ENCODE measurements at regions not wholly inside any gene's neighbourhood (a gene's known extent, or its start where the extent isn't known, plus 50 kb on each side); places are given as distances from the start of the nearest gene placed in this dataset.

- no peak overlapping the region for H3K9ac ChIP-seq (ENCODE audit: control insufficient read depth, extremely low read depth, insufficient read depth, low read length)
- H2AFZ ChIP-seq (ENCODE audit: control insufficient read depth, low read length) = no peak overlapping the region
- TF ChIP-seq EZH2 (IDR thresholded peaks at IDR 0.05; ENCODE audit: low read length) (no peak), CTCF (optimal IDR thresholded peaks at IDR 0.05 in 1 of 3, IDR thresholded peaks at IDR 0.05 in 1 of 3, conservative IDR thresholded peaks at IDR 0.05 in 1 of 3; ENCODE audit: extremely low read depth in 1 of 3, insufficient read depth in 2 of 3, low read length in 3 of 3) (no peak)
- H4K20me1 ChIP-seq (ENCODE audit: control insufficient read depth, extremely low read depth, insufficient read depth, low read length) = no peaks in the 10 kb centered on the region
- no peaks in the 10 kb centered on the region for H3K4me1 ChIP-seq (ENCODE audit: control insufficient read depth, extremely low read depth, insufficient read depth, low read length)
- H3K27me3 ChIP-seq (ENCODE audit: control insufficient read depth, extremely low read depth, insufficient read depth, low read length) = no peaks in the 10 kb centered on the region
- no peak overlapping the region for H3K4me2 ChIP-seq (ENCODE audit: control insufficient read depth, extremely low read depth, insufficient read depth, low read depth, low read length)
- DNase-seq (ENCODE audit: low read depth, low spot score) (no peak), FAIRE-seq (no peak)
- dilution Hi-C loops (cut with MboI; ENCODE audit: extremely low pct_ligation_motif_present, low sequenced_read_pairs) = no loop called here
- H3K79me2 ChIP-seq (ENCODE audit: control insufficient read depth, insufficient read depth, low read length) = no peaks in the 10 kb centered on the region
- no peak overlapping the region for H3K27ac ChIP-seq (ENCODE audit: control insufficient read depth, insufficient read depth, low read length)
- no peak overlapping the region for H3K4me3 ChIP-seq (ENCODE audit: control insufficient read depth in 2 of 3, extremely low read depth in 1 of 3, insufficient read depth in 2 of 3, low read depth in 1 of 3, low read length in 3 of 3)
- H3K9me3 ChIP-seq (ENCODE audit: control insufficient read depth, low read depth, low read length) = peaks cover 4% of the 10 kb centered on the region
- no peaks in the 10 kb centered on the region for H3K9me1 ChIP-seq (ENCODE audit: control insufficient read depth, extremely low read depth, insufficient read depth, low read length)
- no peaks in the 10 kb centered on the region for H3K36me3 ChIP-seq (ENCODE audit: control insufficient read depth in 2 of 2, extremely low read depth in 1 of 2, insufficient read depth in 2 of 2, low read length in 2 of 2)
These were observed 189.5 kb upstream of the PPP1R26 start for GRCh38 chr9:135290086-135290485.

GRCh38 chr9:135290566-135290965 is 189.0 kb upstream of the PPP1R26 start:
- no peak overlapping the region for H2AFZ ChIP-seq (ENCODE audit: control insufficient read depth, low read length)
- no peak overlapping the region for H3K9ac ChIP-seq (ENCODE audit: control insufficient read depth, extremely low read depth, insufficient read depth, low read length)
- H3K9me1 ChIP-seq (ENCODE audit: control insufficient read depth, extremely low read depth, insufficient read depth, low read length) = no peaks in the 10 kb centered on the region
- no peaks in the 10 kb centered on the region for H3K79me2 ChIP-seq (ENCODE audit: control insufficient read depth, insufficient read depth, low read length)
- H3K27me3 ChIP-seq (ENCODE audit: control insufficient read depth, extremely low read depth, insufficient read depth, low read length) = no peaks in the 10 kb centered on the region
- no peak for DNase-seq (ENCODE audit: low read depth, low spot score)
- H3K4me1 ChIP-seq (ENCODE audit: control insufficient read depth, extremely low read depth, insufficient read depth, low read length) = no peaks in the 10 kb centered on the region
- no peak overlapping the region for H3K4me2 ChIP-seq (ENCODE audit: control insufficient read depth, extremely low read depth, insufficient read depth, low read depth, low read length)
- dilution Hi-C loops (cut with MboI; ENCODE audit: extremely low pct_ligation_motif_present, low sequenced_read_pairs) = no loop called here
- no peak overlapping the region for H3K27ac ChIP-seq (ENCODE audit: control insufficient read depth, insufficient read depth, low read length)
- no peaks in the 10 kb centered on the region for H4K20me1 ChIP-seq (ENCODE audit: control insufficient read depth, extremely low read depth, insufficient read depth, low read length)
- peaks cover 4% of the 10 kb centered on the region for H3K9me3 ChIP-seq (ENCODE audit: control insufficient read depth, low read depth, low read length)
- TF ChIP-seq EZH2 (IDR thresholded peaks at IDR 0.05; ENCODE audit: low read length) (no peak), CTCF (optimal IDR thresholded peaks at IDR 0.05 in 1 of 3, IDR thresholded peaks at IDR 0.05 in 1 of 3, conservative IDR thresholded peaks at IDR 0.05 in 1 of 3; ENCODE audit: extremely low read depth in 1 of 3, insufficient read depth in 2 of 3, low read length in 3 of 3) (no peak)
- FAIRE-seq = no peak
- no peaks in the 10 kb centered on the region for H3K36me3 ChIP-seq (ENCODE audit: control insufficient read depth in 2 of 2, extremely low read depth in 1 of 2, insufficient read depth in 2 of 2, low read length in 2 of 2)
- H3K4me3 ChIP-seq (ENCODE audit: control insufficient read depth in 2 of 3, extremely low read depth in 1 of 3, insufficient read depth in 2 of 3, low read depth in 1 of 3, low read length in 3 of 3) = no peak overlapping the region

Data from keratinocyte (primary cell).